Ovary (tissue), 3 donors: ENCODE measurements at regions not wholly inside any gene's neighbourhood (a gene's known extent, or its start where the extent isn't known, plus 50 kb on each side); places are given as distances from the start of the nearest gene placed in this dataset.

Source experiments
- CTCF ChIP-seq, 3 donors: fragments of 450-650 bp in 2 of 3; fragments of 200-600 bp in 1 of 3; IDR thresholded peaks; one replicate each; pipeline versions ENCODE4 v1.5.1 to v1.8.0; 2016 to 2022; ENCODE audit warnings: antibody characterized with exemption in 3 of 3, mild to moderate bottlenecking in 1 of 3
- EP300 ChIP-seq: sonication (generic); formaldehyde crosslinking; IDR thresholded peaks from one replicate; pipeline ENCODE4 v1.6.1; 2017; ENCODE audit warnings: antibody characterized with exemption
- POLR2A ChIP-seq: fragments of 450-650 bp; IDR thresholded peaks from one replicate; pipeline ENCODE4 v1.6.1; 2017; ENCODE audit warnings: antibody characterized with exemption, mild to moderate bottlenecking, moderate library complexity
- donor health status: DM: no; HTN: no; CAD: no.

DNA sequence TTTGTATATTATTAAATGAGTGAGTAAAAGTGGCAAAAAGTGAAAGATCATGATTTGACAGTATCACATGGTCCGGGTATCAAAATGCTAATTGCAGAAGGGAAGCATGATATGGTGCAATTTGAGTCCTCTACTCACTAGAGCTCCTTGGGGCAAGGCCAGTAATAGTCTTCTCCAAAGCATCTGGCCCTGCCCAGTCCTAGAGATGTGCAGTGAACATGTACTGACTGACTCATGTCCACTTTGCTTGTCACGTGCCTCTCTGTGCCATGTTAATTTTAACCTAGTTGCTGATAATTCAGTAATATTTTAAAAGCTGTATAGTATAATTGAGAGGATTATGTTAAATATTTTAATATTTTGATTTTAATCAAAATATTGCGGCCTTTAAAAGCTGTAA, 54.6 kb upstream of the TENM3 start:
- TF ChIP-seq CTCF (IDR thresholded peaks at IDR 0.05), result no peak
- no peak for TF ChIP-seq POLR2A
- no peak for TF ChIP-seq EP300
